Activated CD4-positive, alpha-beta T cell treated with anti-CD3 and anti-CD28 coated beads, Interleukin-2, amount 50 U/mL, for 1 hour (primary cell): ENCODE measurements at regions not wholly inside any gene's neighbourhood (a gene's known extent, or its start where the extent isn't known, plus 50 kb on each side); places are given as distances from the start of the nearest gene placed in this dataset.

ENCODE experiments used
- DNase-seq: peaks from one replicate; pipeline ENCODE4 v3.0.0-alpha.2; 2020

- no peak for DNase-seq
Measured at GRCh38 chr3:111314181-111314873, 227.7 kb upstream of the CD96 start.

- DNase-seq, result no peak
Measured at GRCh38 chr3:111314898-111315297, 227.1 kb upstream of the CD96 start.

GRCh38 chr3:111315930-111316587 is 225.9 kb upstream of the CD96 start:
- no peak for DNase-seq

- no peak for DNase-seq
Measured at GRCh38 chr3:111318289-111318688, 223.7 kb upstream of the CD96 start.

- DNase-seq, result no peak
Measured at GRCh38 chr3:111319598-111319997, 222.4 kb upstream of the CD96 start.

GRCh38 chr3:111321786-111322185 is 220.2 kb upstream of the CD96 start:
- DNase-seq, result no peak

GRCh38 chr3:111323019-111323418 is 219.0 kb upstream of the CD96 start:
- DNase-seq, result no peak

GRCh38 chr3:111324151-111324550 is 217.8 kb upstream of the CD96 start:
- DNase-seq, result no peak

- DNase-seq, result no peak
Measured at GRCh38 chr3:111324645-111325044, 217.4 kb upstream of the CD96 start.

- no peak for DNase-seq
Measured at GRCh38 chr3:111325160-111325718, 216.8 kb upstream of the CD96 start.

GRCh38 chr3:111326144-111326995 is 215.6 kb upstream of the CD96 start:
- DNase-seq, result no peak

GRCh38 chr3:111331306-111331705 is 210.7 kb upstream of the CD96 start:
- DNase-seq, result no peak

GRCh38 chr3:111331912-111332311 is 210.1 kb upstream of the CD96 start:
- DNase-seq, result no peak

- DNase-seq, result no peak
Measured at GRCh38 chr3:111332488-111333080, 209.4 kb upstream of the CD96 start.

GRCh38 chr3:111333642-111334041 is 208.4 kb upstream of the CD96 start:
- no peak for DNase-seq

- no peak for DNase-seq
Measured at GRCh38 chr3:111335512-111336303, 206.3 kb upstream of the CD96 start.

- DNase-seq, result no peak
Measured at GRCh38 chr3:111336511-111336910, 205.5 kb upstream of the CD96 start.

GRCh38 chr3:111338059-111338698 is 203.8 kb upstream of the CD96 start:
- peak; percentile 24 for DNase-seq

GRCh38 chr3:111339017-111339416 is 203.0 kb upstream of the CD96 start:
- DNase-seq, result no peak

GRCh38 chr3:111351334-111351733 is 190.7 kb upstream of the CD96 start:
- DNase-seq, result no peak

- DNase-seq, result no peak
Measured at GRCh38 chr3:111352585-111352984, 189.4 kb upstream of the CD96 start.
